GM19395 (cell line): ENCODE measurements at regions not wholly inside any gene's neighbourhood (a gene's known extent, or its start where the extent isn't known, plus 50 kb on each side); places are given as distances from the start of the nearest gene placed in this dataset.
"Not testable (repeated sequence)": the region's sequence is repeated elsewhere in the genome, so short reads cannot be mapped to it uniquely, and the experiment has no call there.

Source experiments
- ATAC-seq: cut with Tn5 transposase; IDR thresholded peaks from one replicate; pipeline ENCODE4 v1.9.1; 2021; ENCODE audit warnings: mild to moderate bottlenecking, moderate library complexity; ENCODE audit not compliant: unreplicated experiment

DNA sequence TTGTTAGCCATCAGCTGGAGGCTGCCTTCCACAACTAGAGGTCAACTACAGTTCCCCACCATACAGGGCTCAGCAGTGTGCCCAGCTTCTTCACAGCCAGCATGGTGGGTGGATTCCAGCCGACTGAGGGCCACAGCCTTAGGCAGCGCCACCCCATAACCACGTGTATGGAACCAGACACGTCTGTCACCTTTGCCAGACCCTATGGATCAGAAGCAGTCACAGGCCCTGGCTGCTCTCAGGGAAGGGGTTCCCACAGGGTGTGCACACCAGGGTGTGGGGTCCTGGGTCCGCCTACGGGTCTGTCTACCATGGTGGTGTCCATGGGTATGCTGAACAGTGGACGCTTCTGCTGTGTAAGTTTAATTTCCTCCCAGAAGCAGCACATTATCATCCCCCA is 265.0 kb upstream of the FOXF1 start:
- ATAC-seq = no peak

DNA sequence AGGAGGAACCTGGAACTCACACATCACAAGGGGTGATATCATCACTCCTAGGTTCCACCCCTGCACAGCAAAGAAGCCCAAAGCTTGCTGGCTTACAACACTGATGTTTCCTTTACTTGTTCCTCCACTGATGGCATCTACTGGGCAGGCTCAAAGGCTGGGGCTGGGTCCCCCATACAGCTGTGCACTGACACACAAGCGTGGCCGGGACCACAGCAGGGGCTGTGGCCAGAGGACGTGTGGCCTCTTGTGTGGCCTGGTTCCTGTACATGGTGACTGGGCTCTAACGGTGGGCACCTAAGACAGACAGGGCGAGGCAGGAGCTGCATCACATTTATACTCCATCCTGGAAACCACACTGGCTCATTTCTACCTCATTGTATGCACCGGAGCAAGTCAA is 264.4 kb upstream of the FOXF1 start:
- ATAC-seq = no peak

GRCh38 chr16:86248310-86248905 is 261.9 kb upstream of the FOXF1 start:
- no peak for ATAC-seq

- ATAC-seq = no peak
Measured at GRCh38 chr16:86249631-86250030, 260.7 kb upstream of the FOXF1 start.

GRCh38 chr16:86251682-86252081 is 258.6 kb upstream of the FOXF1 start:
- no peak for ATAC-seq

GRCh38 chr16:86252596-86252995 is 257.7 kb upstream of the FOXF1 start:
- no peak for ATAC-seq

DNA sequence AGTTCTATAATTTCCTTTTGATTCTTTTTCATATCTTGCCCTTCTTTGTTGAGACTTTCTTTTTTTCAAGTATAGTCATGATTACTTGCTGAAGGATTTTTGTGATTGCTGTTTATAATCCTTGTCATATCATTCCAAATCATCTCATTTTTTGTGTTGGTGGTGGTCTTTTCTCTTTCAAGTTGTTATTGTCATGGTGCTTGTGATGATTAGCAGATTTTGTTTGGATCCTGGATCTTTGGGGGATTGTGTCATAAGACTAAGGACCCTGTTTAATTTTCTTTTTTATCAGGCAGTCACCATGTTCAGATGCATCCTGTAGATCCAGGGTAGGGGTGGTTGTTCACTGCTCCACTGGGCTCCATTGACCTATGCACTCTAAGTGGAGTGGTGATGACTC is 254.4 kb upstream of the FOXF1 start:
- ATAC-seq = no peak

- ATAC-seq = no peak
Measured at GRCh38 chr16:86256995-86257394, 253.3 kb upstream of the FOXF1 start.

DNA sequence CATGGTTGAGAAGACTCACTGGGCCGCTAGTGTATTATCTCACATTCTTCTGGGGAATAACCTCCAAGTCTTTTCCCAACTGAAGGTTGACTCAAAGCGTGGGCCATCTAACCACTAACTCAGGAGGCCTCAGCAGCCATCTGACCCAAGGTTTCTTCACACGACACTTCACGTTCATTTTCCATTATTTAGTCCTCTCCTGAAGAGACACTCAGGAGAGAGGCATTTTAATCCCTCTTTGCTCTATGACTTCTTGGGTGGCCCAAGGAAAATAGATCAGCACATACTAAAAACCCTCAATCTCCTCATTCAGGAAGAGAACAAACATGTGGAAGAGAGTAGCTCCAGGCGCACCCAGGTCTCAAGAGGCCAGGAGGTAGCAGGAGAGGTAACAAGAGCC is 252.8 kb upstream of the FOXF1 start:
- no peak for ATAC-seq

- no peak for ATAC-seq
Measured at GRCh38 chr16:86258713-86259112, 251.6 kb upstream of the FOXF1 start.

DNA sequence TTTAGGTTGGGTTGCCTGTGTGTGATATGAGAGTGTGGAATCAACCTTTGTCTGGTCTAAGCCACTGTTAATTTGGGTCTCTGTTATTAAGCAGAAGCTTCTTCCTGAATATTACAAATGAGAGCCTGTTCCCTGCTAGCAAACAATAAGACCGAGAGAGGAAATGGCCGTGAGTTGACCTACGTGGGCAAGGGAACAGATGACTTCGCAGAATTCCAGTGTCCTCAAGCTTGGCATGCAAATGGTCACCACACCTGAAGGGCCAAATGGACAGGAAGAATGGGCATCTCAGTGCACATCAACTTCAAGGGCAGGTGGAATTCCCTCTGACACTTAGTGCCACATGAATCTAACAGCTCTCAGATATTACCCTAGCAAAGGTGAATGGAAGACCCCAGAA is 250.8 kb upstream of the FOXF1 start:
- ATAC-seq = no peak

DNA sequence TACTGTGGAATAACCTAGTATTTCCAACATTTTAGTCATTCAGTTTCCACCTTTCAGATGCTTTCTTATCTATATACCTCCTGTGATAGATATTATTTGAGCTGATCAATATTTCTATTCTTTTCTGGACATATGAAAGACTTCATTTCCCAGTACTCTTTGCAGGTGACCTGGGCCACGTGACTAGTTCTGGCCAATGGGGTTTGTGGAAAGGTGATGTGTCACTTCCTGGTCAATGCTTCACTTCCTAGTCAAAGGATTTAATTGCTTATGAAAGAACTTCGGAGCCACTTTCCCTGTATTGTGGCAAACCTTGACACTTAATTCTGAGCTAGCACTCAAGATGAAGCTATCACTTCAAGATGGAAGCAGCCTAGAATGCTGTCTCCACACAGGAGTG is 248.9 kb upstream of the FOXF1 start:
- no peak for ATAC-seq

GRCh38 chr16:86267657-86268056 is 242.7 kb upstream of the FOXF1 start:
- not testable (repeated sequence) for ATAC-seq

DNA sequence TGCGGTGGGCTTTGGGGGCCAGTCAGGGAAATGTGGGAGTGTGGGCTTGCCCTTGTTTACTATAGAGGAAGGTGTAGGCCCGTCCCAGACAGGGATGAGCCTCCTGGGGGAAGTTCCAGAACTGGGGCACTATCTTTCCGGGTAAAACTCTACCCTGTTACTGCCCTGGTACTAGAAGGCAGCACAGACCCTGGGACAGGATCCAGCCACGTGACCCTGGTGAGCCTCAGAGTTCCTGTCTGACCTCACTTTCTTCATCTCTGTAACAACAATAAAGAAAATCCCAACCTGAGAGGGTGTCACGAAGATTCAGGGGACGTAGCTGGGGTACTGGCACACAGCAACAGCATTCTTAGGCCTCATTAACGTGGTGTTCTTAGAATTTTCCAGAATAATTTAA is 239.6 kb upstream of the FOXF1 start:
- ATAC-seq = no peak

DNA sequence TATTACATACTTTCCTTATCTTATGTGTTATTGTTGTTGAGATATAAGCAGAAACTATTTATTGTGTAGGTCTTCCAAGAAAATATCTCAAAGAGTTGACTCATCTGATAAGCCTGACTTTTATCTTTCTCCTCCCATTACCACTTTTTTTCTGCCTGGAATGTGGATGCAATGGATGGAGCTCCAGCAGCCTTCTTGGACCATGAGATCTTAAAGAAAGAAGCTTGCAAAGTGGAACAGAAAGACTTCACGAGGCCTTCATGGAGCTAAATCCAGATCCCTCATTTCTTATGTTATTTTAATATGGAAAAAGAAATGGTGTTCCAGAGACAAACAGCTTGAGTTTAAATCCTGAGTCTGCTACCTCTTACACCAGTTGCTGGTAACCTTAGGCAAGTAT is 237.6 kb upstream of the FOXF1 start:
- no peak for ATAC-seq

- no peak for ATAC-seq
Measured at GRCh38 chr16:86277221-86277620, 233.1 kb upstream of the FOXF1 start.

- not testable (repeated sequence) for ATAC-seq
Measured at GRCh38 chr16:86277859-86278258, 232.5 kb upstream of the FOXF1 start.

GRCh38 chr16:86281421-86281820 is 228.9 kb upstream of the FOXF1 start:
- ATAC-seq = no peak

DNA sequence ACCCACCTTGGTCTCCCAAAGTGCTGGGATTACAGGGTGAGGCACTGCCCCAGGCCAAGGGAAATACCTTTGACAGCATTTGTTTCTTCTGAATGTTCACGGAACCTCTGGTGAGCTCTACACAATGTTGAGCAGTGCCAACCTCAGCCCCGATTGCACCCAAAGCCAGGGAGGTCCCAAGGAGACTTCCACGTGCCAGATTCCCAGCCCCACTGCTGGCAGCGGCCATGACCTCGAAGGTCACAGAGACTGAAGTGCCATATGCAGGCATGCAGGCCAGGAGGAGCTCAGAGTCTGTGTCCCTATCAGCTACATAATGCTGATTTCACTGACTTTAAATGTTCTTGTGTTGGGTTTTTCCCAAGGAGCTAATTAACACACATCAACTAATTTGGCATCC is 226.4 kb upstream of the FOXF1 start:
- no peak for ATAC-seq

DNA sequence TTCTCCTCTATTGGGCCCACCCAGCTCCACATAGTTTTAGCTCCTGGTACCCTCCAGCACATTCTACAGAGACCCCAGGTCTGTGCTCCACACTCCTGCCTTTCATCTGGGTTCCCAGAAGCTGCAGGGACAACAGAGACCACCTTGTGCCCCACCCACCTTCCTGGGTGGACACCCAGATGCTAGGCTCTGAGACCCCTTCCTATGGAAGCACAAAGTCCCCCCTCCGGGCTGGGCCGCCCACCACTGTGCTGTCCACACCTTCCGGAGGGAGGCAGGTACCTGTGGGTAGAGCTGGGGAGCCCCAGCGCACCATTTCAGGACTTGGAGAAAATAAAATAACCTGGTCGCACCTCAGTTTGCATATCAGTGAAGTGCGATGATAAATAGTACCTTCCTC is 224.9 kb upstream of the FOXF1 start:
- ATAC-seq = no peak

DNA sequence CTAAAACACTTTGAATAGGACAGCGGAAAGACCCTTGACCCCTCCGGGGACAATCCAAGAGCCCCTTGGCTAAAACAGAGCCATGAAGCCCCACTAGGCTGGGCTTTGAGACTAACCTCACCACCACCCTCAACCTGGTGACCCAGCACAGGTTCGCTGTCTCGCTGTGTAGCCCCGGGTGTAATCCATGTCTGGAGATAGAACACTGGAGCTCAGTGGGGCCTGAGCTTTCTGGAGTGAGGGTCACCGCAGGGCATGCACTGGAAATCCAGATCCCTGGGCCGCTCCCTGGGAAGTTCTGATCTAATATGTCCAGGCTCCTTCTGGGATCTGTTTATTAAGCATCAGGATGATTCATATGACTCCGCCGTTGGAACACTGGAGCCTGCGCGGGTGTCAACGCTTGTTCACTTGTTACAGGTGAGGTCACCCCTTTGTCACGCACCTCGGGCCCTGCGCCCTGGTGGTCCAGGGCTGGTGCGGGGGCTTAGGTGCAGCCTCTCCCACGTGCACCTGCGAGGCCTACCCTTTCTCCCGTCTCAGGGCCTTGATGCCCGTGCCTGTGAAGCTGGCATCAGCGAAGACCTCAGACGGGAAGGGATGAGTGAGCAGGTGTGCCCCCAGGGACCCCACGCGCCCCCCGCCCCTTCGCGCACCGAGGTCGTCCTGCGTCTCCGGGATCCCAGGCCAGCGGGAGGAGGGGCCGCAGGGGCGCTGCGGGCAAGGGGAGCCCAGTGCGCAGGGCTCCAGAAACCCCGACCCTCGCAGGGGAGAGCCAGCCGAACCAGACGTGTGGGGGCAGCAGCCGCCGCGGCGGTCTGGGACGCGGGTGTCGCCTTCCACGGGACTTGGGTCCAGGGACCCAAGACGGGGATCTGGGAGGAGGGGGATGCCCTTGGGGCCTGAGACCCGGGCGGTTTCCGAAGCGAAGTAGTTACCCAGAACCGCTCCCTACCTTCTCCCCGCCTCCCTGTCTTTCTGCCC is 224.1 kb upstream of the FOXF1 start:
- ATAC-seq = no peak

GRCh38 chr16:86286991-86287663 is 223.2 kb upstream of the FOXF1 start:
- ATAC-seq = no peak
